Naive thymus-derived CD8-positive, alpha-beta T cell (primary cell): ENCODE measurements at regions not wholly inside any gene's neighbourhood (a gene's known extent, or its start where the extent isn't known, plus 50 kb on each side); places are given as distances from the start of the nearest gene placed in this dataset.
"Not testable (repeated sequence)": the region's sequence is repeated elsewhere in the genome, so short reads cannot be mapped to it uniquely, and the experiment has no call there.

Experiments
- ATAC-seq, 2 donors: fragments of 150-1000 bp; cut with Tn5 transposase in 1 of 2; sonication (Bioruptor Pico), chemical (Tn5 transposase) in 1 of 2; 1 replicate in 1 of 2; 2 replicates in 1 of 2; pipeline ENCODE4 v1.10.0; 2021; ENCODE audit warnings: mild to moderate bottlenecking in 2 of 2, moderate library complexity in 2 of 2
- POLR2A ChIA-PET: fragments of 350-600 bp; sonication (Branson Sonifier 250); formaldehyde crosslinking; loops from one replicate; lab custom pipeline; 2021; ENCODE audit warnings: antibody characterized with exemption; lab: Charles Lee
- DNase-seq, 10 donors: peaks; one replicate each; pipeline versions ENCODE4 v3.0.0 to v3.0.0-alpha.2; 2020 to 2022
- H3K27ac Mint-ChIP-seq, 10 donors: one replicate each; pipeline ENCODE4 v1.8.0; 2020 to 2022; ENCODE audit warnings: mild to moderate bottlenecking in 10 of 10, mixed read lengths in 10 of 10, moderate library complexity in 4 of 10, inconsistent platforms in 1 of 10
- H3K27me3 Mint-ChIP-seq, 5 donors: one replicate each; pipeline ENCODE4 v1.8.0; 2021 to 2022; ENCODE audit warnings: mixed read lengths in 5 of 5
- H3K36me3 Mint-ChIP-seq, 3 donors: one replicate each; pipeline ENCODE4 v1.8.0; 2020 to 2022; ENCODE audit warnings: mixed read lengths in 3 of 3, mild to moderate bottlenecking in 2 of 3, inconsistent platforms in 1 of 3
- H3K4me1 Mint-ChIP-seq, 4 donors: one replicate each; pipeline ENCODE4 v1.8.0; 2021 to 2022; ENCODE audit warnings: mixed read lengths in 4 of 4
- H3K4me3 Mint-ChIP-seq, 10 donors: one replicate each; pipeline ENCODE4 v1.8.0; 2020 to 2022; ENCODE audit warnings: mild to moderate bottlenecking in 10 of 10, mixed read lengths in 10 of 10, moderate library complexity in 6 of 10, inconsistent platforms in 1 of 10
- H3K9me3 Mint-ChIP-seq, 9 donors: one replicate each; pipeline ENCODE4 v1.8.0; 2020 to 2022; ENCODE audit warnings: mixed read lengths in 9 of 9, mild to moderate bottlenecking in 3 of 9, inconsistent platforms in 1 of 9, moderate library complexity in 1 of 9

GRCh38 chr18:77377813-77378212 lies 128.2 kb downstream of the GALR1 start:
- no peak for DNase-seq
- no peak for ATAC-seq
- Mint-ChIP-seq H3K27ac (no peak overlapping the region), H3K27me3 (peaks cover 10 to 28% (median 21%) of the 10 kb centered on the region in 5 donors), H3K36me3 (no peaks in the 10 kb centered on the region), H3K4me1 (no peaks in the 10 kb centered on the region), H3K4me3 (no peak overlapping the region), H3K9me3 (no peaks in the 10 kb centered on the region)
- POLR2A ChIA-PET: no interaction called here

- no peaks in the 10 kb centered on the region for H3K36me3 Mint-ChIP-seq
- H3K9me3 Mint-ChIP-seq: no peaks in the 10 kb centered on the region
- H3K27ac Mint-ChIP-seq: no peak overlapping the region
- POLR2A ChIA-PET: no interaction called here
- peaks cover 12 to 36% (median 32%) of the 10 kb centered on the region in 5 donors for H3K27me3 Mint-ChIP-seq
- no peak for ATAC-seq
- H3K4me1 Mint-ChIP-seq: no peaks in the 10 kb centered on the region
- DNase-seq: no peak
- no peak overlapping the region for H3K4me3 Mint-ChIP-seq
These were observed 130.4 kb downstream of the GALR1 start for GRCh38 chr18:77379976-77380509.

DNA sequence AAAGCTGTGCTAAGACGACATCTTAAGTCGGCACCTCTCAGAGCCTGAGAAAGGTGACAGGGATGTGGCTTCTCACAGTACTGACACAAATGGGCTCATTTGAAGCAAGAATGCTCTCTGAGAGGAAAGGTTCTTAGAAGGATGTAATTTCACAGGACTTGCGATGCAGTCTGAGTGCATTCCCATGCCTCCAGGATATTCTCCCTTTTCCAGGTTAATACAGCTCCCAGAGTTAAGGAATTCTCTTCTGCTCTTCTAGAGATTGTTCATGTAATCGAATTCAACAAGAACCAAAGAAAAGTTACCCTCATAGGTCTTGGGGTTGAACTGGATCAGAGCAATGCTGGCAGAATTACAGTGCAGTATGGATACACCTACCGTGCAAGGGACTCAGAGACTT lies 131.0 kb downstream of the GALR1 start:
- no peaks in the 10 kb centered on the region for H3K36me3 Mint-ChIP-seq
- H3K9me3 Mint-ChIP-seq: no peaks in the 10 kb centered on the region
- DNase-seq (no peak), ATAC-seq (no peak)
- peaks cover 12 to 36% (median 32%) of the 10 kb centered on the region in 5 donors for H3K27me3 Mint-ChIP-seq
- no peak overlapping the region for H3K27ac Mint-ChIP-seq
- POLR2A ChIA-PET: no interaction called here
- H3K4me1 Mint-ChIP-seq: peaks cover 0 to 3% (median under 1%) of the 10 kb centered on the region in 4 donors
- no peak overlapping the region for H3K4me3 Mint-ChIP-seq

GRCh38 chr18:77392321-77392720 lies 142.7 kb downstream of the GALR1 start:
- peaks cover 3 to 27% (median 12%) of the 10 kb centered on the region in 5 donors for H3K27me3 Mint-ChIP-seq
- POLR2A ChIA-PET: no interaction called here

DNA sequence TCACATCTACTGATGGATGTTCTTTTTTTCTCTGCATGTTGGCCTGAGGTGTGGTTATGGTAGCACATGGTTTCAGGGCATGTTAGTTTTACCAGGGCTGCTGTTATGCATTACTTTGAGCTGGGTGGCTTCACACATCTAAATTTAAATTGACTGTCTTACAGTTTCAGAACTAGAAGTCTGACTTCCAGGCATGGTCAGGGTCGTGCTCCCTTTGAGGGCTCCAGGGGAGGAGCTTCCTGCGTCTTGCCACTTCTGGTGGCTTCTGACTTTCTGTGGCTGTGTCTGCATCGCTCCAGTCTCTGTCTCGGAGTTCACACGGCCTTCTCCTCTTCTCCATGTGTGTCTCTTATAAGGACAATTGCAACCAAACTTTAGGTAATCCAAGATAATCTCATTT lies 143.9 kb downstream of the GALR1 start:
- ATAC-seq (no peak), DNase-seq (no peak)
- Mint-ChIP-seq H3K9me3 (peaks cover 0 to 11% (median 5%) of the 10 kb centered on the region in 9 donors), H3K4me1 (no peaks in the 10 kb centered on the region), H3K4me3 (no peak overlapping the region), H3K27ac (no peak overlapping the region), H3K36me3 (peaks cover 0 to 5% (median 0%) of the 10 kb centered on the region in 3 donors), H3K27me3 (peaks cover 3 to 19% (median 12%) of the 10 kb centered on the region in 5 donors)
- POLR2A ChIA-PET: no interaction called here

More at GRCh38 chr18:77392321-77392720, 142.7 kb downstream of the GALR1 start:
- peaks cover 0 to 5% (median 0%) of the 10 kb centered on the region in 3 donors for H3K36me3 Mint-ChIP-seq
- no peak overlapping the region for H3K27ac Mint-ChIP-seq
- ATAC-seq (no peak), DNase-seq (no peak)
- no peak overlapping the region for H3K4me3 Mint-ChIP-seq
- H3K9me3 Mint-ChIP-seq: peaks cover 0 to 11% (median 5%) of the 10 kb centered on the region in 9 donors
- no peaks in the 10 kb centered on the region for H3K4me1 Mint-ChIP-seq

GRCh38 chr18:77395953-77396352 lies 146.3 kb downstream of the GALR1 start:
- no peaks in the 10 kb centered on the region for H3K4me1 Mint-ChIP-seq
- POLR2A ChIA-PET: no interaction called here
- H3K4me3 Mint-ChIP-seq: no peak overlapping the region
- no peak for DNase-seq
- H3K27me3 Mint-ChIP-seq: peaks cover 3 to 19% (median 12%) of the 10 kb centered on the region in 5 donors
- H3K27ac Mint-ChIP-seq: no peak overlapping the region
- no peak for ATAC-seq
- H3K9me3 Mint-ChIP-seq: peaks cover 0 to 11% (median 5%) of the 10 kb centered on the region in 9 donors
- peaks cover 0 to 5% (median 0%) of the 10 kb centered on the region in 3 donors for H3K36me3 Mint-ChIP-seq

DNA sequence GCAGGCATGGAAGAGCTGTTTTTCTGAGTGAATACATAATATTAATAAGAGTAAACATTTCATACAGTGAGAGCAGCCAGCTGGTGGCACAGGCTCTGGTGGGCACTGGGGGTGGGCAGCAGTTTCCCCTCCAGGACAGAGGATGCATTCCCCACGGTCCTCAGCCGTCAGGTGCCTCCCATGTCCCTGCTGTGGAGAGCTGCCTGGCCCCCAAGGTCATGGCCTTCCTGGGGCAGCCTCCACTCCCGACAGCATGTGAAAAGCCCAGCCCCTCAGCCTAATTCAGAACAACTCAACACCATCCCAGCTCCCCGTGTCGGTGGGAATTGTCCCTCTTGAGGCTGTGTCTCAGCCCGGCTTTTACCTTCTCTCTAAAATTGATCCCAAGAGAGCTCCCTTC lies 147.4 kb downstream of the GALR1 start:
- Mint-ChIP-seq H3K4me3 (no peak overlapping the region), H3K27me3 (peaks cover 3 to 17% (median 9%) of the 10 kb centered on the region in 5 donors), H3K4me1 (no peaks in the 10 kb centered on the region), H3K27ac (no peak overlapping the region), H3K9me3 (peaks cover 0 to 9% (median 4%) of the 10 kb centered on the region in 9 donors), H3K36me3 (peaks cover 0 to 5% (median 0%) of the 10 kb centered on the region in 3 donors)
- POLR2A ChIA-PET: no interaction called here
- ATAC-seq: no peak
- no peak for DNase-seq

DNA sequence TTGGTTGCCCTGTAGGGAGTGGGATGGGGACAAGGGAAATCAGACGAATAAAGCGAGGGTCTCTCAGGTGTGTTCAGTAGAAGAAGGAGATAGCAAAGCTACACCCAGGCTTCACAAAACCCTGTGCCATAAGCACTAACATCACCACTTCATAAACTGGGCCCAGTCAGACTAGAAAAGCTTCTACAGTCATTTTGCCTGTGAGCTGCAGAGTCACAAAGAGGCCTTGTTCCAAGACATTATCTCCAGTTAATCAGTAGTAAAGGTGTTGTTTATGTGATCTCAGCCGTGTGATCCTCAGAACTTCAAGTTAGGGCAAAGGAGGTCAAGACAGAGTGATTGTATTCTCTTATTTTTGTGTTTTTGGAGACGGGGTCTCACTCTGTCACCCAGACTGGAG lies 148.0 kb downstream of the GALR1 start:
- peaks cover 0 to 11% (median 6%) of the 10 kb centered on the region in 5 donors for H3K27me3 Mint-ChIP-seq
- H3K27ac Mint-ChIP-seq: no peak overlapping the region
- POLR2A ChIA-PET: no interaction called here

GRCh38 chr18:77400561-77400960 lies 150.9 kb downstream of the GALR1 start:
- DNase-seq: no peak
- Mint-ChIP-seq H3K27ac (no peak overlapping the region), H3K9me3 (no peaks in the 10 kb centered on the region), H3K4me1 (no peaks in the 10 kb centered on the region), H3K4me3 (no peak overlapping the region), H3K36me3 (no peaks in the 10 kb centered on the region), H3K27me3 (peaks cover 0 to 4% (median 0%) of the 10 kb centered on the region in 5 donors)
- no peak for ATAC-seq
- POLR2A ChIA-PET: no interaction called here

More for the DNA sequence above, 148.0 kb downstream of the GALR1 start:
- peaks cover 0 to 4% (median 0%) of the 10 kb centered on the region in 9 donors for H3K9me3 Mint-ChIP-seq
- H3K4me1 Mint-ChIP-seq: no peaks in the 10 kb centered on the region
- H3K36me3 Mint-ChIP-seq: no peaks in the 10 kb centered on the region
- no peak for ATAC-seq
- H3K4me3 Mint-ChIP-seq: no peak overlapping the region
- no peak for DNase-seq

GRCh38 chr18:77401173-77401572 lies 151.5 kb downstream of the GALR1 start:
- Mint-ChIP-seq H3K4me3 (no peak overlapping the region), H3K36me3 (no peaks in the 10 kb centered on the region), H3K4me1 (no peaks in the 10 kb centered on the region), H3K27me3 (peaks cover 0 to 4% (median 0%) of the 10 kb centered on the region in 5 donors), H3K27ac (no peak overlapping the region), H3K9me3 (no peaks in the 10 kb centered on the region)
- DNase-seq (no peak), ATAC-seq (no peak)
- POLR2A ChIA-PET: no interaction called here

DNA sequence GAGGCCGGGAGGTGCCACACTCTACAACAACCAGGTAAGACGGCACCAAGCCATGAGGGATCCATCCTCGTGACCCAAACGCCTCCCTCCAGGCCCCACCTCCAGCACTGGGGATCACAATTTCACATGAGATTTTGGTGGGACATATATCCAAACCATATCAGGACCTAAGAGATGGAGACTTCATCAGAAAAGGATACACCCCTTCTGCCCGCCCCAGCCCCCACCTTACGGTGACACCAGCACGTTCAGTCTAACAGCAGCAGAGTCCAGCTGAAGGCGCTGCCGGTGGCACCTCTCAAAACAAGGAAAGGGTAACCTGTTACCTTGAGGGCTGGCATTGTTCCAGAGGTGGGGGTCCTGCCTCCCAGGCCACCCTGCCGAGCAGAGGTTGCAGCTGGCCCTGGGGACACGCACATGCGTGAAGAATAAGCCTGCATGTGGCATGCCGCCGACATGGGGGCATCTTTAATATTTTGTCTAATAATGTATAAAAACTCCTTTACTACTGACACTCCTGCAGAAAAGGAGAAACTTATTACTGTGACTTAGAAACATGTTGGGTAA lies 154.4 kb downstream of the GALR1 start:
- no peak overlapping the region for H3K4me3 Mint-ChIP-seq
- no peaks in the 10 kb centered on the region for H3K27me3 Mint-ChIP-seq
- H3K9me3 Mint-ChIP-seq: no peaks in the 10 kb centered on the region
- no peak for DNase-seq
- H3K36me3 Mint-ChIP-seq: no peaks in the 10 kb centered on the region
- ATAC-seq: no peak
- no peak overlapping the region for H3K27ac Mint-ChIP-seq
- POLR2A ChIA-PET: no interaction called here
- H3K4me1 Mint-ChIP-seq: no peaks in the 10 kb centered on the region

DNA sequence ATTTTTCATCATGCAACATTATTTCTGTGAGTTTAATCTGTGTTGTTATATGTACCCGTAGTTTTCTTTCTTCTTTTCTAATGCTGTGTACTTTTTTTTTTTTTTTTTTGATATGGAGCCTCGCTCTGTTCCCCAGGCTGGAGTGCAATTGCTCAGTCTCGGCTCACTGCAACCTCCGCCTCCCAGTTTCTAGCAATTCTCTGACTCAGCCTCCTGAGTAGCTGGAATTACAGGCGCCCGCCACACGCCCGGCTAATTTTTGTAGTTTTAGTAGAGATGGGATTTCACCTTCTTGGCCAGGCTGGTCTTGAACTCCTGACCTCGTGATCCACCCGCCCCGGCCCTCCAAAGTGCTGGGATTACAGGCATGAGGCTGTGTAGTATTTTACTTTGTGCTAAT lies 155.4 kb downstream of the GALR1 start:
- H3K4me1 Mint-ChIP-seq: no peaks in the 10 kb centered on the region
- no peak for DNase-seq
- H3K36me3 Mint-ChIP-seq: no peaks in the 10 kb centered on the region

GRCh38 chr18:77407733-77408132 lies 158.1 kb downstream of the GALR1 start:
- Mint-ChIP-seq H3K4me1 (no peaks in the 10 kb centered on the region), H3K4me3 (no peak overlapping the region), H3K36me3 (no peaks in the 10 kb centered on the region), H3K9me3 (no peaks in the 10 kb centered on the region), H3K27ac (no peak overlapping the region), H3K27me3 (peaks cover 0 to 1% (median 0%) of the 10 kb centered on the region in 5 donors)
- POLR2A ChIA-PET: no interaction called here
- ATAC-seq: no peak
- DNase-seq: no peak

More for the DNA sequence above, 155.4 kb downstream of the GALR1 start:
- POLR2A ChIA-PET: no interaction called here
- ATAC-seq: no peak
- Mint-ChIP-seq H3K27me3 (peaks cover 0 to 1% (median 0%) of the 10 kb centered on the region in 5 donors), H3K27ac (no peak overlapping the region), H3K9me3 (no peaks in the 10 kb centered on the region), H3K4me3 (no peak overlapping the region)

DNA sequence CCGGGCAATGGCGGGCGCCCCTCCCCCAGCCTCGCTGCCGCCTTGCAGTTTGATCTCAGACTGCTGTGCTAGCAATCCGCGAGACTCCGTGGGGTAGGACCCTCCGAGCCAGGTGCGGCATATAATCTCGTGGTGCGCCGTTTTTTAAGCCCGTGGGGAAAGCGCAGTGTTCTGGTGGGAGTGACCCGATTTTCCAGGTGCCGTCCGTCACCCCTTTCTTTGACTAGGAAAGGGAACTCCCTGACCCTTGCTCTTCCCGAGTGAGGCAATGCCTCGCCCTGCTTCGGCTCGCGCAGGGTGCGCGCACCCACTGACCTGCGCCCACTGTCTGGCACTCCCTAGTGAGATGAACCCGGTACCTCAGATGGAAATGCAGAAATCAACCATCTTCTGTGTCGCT lies 171.9 kb downstream of the GALR1 start:
- H3K27ac Mint-ChIP-seq, DNase-seq, ATAC-seq, H3K4me1 Mint-ChIP-seq, H3K4me3 Mint-ChIP-seq, H3K9me3 Mint-ChIP-seq, POLR2A ChIA-PET, H3K36me3 Mint-ChIP-seq: not testable (repeated sequence)
- H3K27me3 Mint-ChIP-seq: peaks cover 0 to 11% (median 7%) of the 10 kb centered on the region in 5 donors
